T47D (cell line): ENCODE measurements at regions not wholly inside any gene's neighbourhood (a gene's known extent, or its start where the extent isn't known, plus 50 kb on each side); places are given as distances from the start of the nearest gene placed in this dataset.

Experiments used
- DNase-seq, 2 experiments: peaks; one replicate each; pipeline versions ENCODE4 v3.0.0 to v3.0.0-alpha.2; 2011 to 2012; ENCODE audit warnings: low read depth in 1 of 2, low spot score in 1 of 2
- JUND ChIP-seq: IDR thresholded peaks from 2 replicates; pipeline ENCODE4 v1.6.1; 2012; ENCODE audit warnings: low read depth
- in situ Hi-C: cut with HindIII; loops from 2 replicates; pipeline ENCODE4 v1.10.0; 2016; ENCODE audit warnings: low sequenced_read_pairs, low pct_unique_long_range_greater_than_20kb

- in situ Hi-C loops, result no loop called here
- no peak for DNase-seq
- no peak for TF ChIP-seq JUND
These were observed 78.3 kb upstream of the SEMA6A start for GRCh38 chr5:116652903-116653302.

GRCh38 chr5:116652196-116652729, 77.6 kb upstream of the SEMA6A start:
- no peak for TF ChIP-seq JUND
- DNase-seq, result no peak
- in situ Hi-C loops, result no loop called here

GRCh38 chr5:116651653-116652052, 77.0 kb upstream of the SEMA6A start:
- no peak for DNase-seq
- no peak for TF ChIP-seq JUND
- in situ Hi-C loops, result no loop called here

- in situ Hi-C loops, result no loop called here
- no peak for DNase-seq
- TF ChIP-seq JUND, result no peak
These were observed 76.3 kb upstream of the SEMA6A start for GRCh38 chr5:116650964-116651363.

GRCh38 chr5:116650544-116650943, 75.9 kb upstream of the SEMA6A start:
- in situ Hi-C loops, result no loop called here
- no peak for TF ChIP-seq JUND
- DNase-seq, result no peak

- in situ Hi-C loops, result no loop called here
- DNase-seq, result no peak
- TF ChIP-seq JUND, result no peak
These were observed 72.1 kb upstream of the SEMA6A start for GRCh38 chr5:116646611-116647289.

GRCh38 chr5:116645627-116646026, 71.0 kb upstream of the SEMA6A start:
- in situ Hi-C loops, result no loop called here
- DNase-seq, result no peak
- TF ChIP-seq JUND, result no peak

- no peak for TF ChIP-seq JUND
- in situ Hi-C loops, result no loop called here
- DNase-seq, result no peak
These were observed 65.6 kb upstream of the SEMA6A start for GRCh38 chr5:116640236-116640635.

GRCh38 chr5:116637149-116637740, 62.6 kb upstream of the SEMA6A start:
- in situ Hi-C loops, result no loop called here
- DNase-seq, result no peak
- TF ChIP-seq JUND, result no peak

- in situ Hi-C loops, result no loop called here
- no peak for TF ChIP-seq JUND
- DNase-seq, result no peak
These were observed 58.3 kb upstream of the SEMA6A start for GRCh38 chr5:116632890-116633289.

GRCh38 chr5:116631147-116631546, 56.5 kb upstream of the SEMA6A start:
- in situ Hi-C loops, result no loop called here
- no peak for TF ChIP-seq JUND

GRCh38 chr5:116629168-116629567, 54.5 kb upstream of the SEMA6A start:
- in situ Hi-C loops, result no loop called here
- no peak for DNase-seq
- no peak for TF ChIP-seq JUND

More at GRCh38 chr5:116631147-116631546, 56.5 kb upstream of the SEMA6A start:
- no peak for DNase-seq

GRCh38 chr5:116626945-116627679, 52.5 kb upstream of the SEMA6A start:
- in situ Hi-C loops, result no loop called here
- no peak for DNase-seq

More at GRCh38 chr5:116626945-116627679, 52.5 kb upstream of the SEMA6A start:
- TF ChIP-seq JUND, result no peak
